ENCODE measurements at regions not wholly inside any gene's neighbourhood (a gene's known extent, or its start where the extent isn't known, plus 50 kb on each side); places are given as distances from the start of the nearest gene placed in this dataset.

DNA sequence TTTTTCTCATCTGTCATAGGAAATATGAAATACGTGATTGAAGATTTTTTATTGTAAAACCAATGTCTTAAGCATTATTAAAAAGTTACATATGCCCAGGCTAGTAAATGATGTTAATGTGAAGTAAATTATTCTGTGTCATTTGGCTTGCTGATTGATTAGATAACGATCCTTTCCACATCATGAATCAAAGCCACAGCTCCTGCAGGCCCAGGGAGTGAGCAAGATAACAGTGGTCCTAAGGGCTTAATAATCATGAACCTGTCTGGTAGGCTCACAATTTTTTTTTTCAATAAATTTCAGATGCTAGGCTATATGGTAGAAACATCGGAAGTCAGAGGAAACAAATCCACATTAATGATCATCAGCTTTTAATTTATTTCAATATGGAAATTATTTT, 269.0 kb upstream of the SLC10A2 start:
- no peak overlapping the region for H3K4me3 ChIP-seq (IDR thresholded peaks at IDR 0.05; ENCODE audit: insufficient read depth, low read depth, low read length)
- H2AFZ ChIP-seq (ENCODE audit: low read depth), result no peak overlapping the region
- H3K4me1 ChIP-seq (ENCODE audit: low read depth, poor library complexity, severe bottlenecking), result no peaks in the 10 kb centered on the region
- no peaks in the 10 kb centered on the region for H3K27me3 ChIP-seq (ENCODE audit: insufficient read depth, low read depth)
- H3K27ac ChIP-seq, result no peak overlapping the region
- TF ChIP-seq CTCF (conservative IDR thresholded peaks at IDR 0.05; ENCODE audit: low read depth, low read length), result no peak
- H3K79me2 ChIP-seq (ENCODE audit: insufficient read depth, low read depth), result no peaks in the 10 kb centered on the region
- H4K20me1 ChIP-seq (ENCODE audit: insufficient read depth), result no peaks in the 10 kb centered on the region
- H3K9ac ChIP-seq, result no peak overlapping the region
- no peaks in the 10 kb centered on the region for H3K36me3 ChIP-seq (ENCODE audit: insufficient read depth)
- H3K4me2 ChIP-seq, result no peak overlapping the region

- Histone ChIP-seq H3K27ac (no peak overlapping the region), H4K20me1 (ENCODE audit: insufficient read depth) (no peaks in the 10 kb centered on the region), H3K79me2 (ENCODE audit: insufficient read depth, low read depth) (no peaks in the 10 kb centered on the region), H3K4me3 (IDR thresholded peaks at IDR 0.05; ENCODE audit: insufficient read depth, low read depth, low read length) (no peak overlapping the region), H3K27me3 (ENCODE audit: insufficient read depth, low read depth) (no peaks in the 10 kb centered on the region), H3K4me2 (no peak overlapping the region), H3K9ac (no peak overlapping the region), H2AFZ (ENCODE audit: low read depth) (no peak overlapping the region), H3K36me3 (ENCODE audit: insufficient read depth) (no peaks in the 10 kb centered on the region), H3K4me1 (ENCODE audit: low read depth, poor library complexity, severe bottlenecking) (no peaks in the 10 kb centered on the region)
- no peak for TF ChIP-seq CTCF (conservative IDR thresholded peaks at IDR 0.05; ENCODE audit: low read depth, low read length)
Measured at GRCh38 chr13:103331924-103332323, 265.7 kb upstream of the SLC10A2 start.

- no peaks in the 10 kb centered on the region for H3K36me3 ChIP-seq (ENCODE audit: insufficient read depth)
- no peaks in the 10 kb centered on the region for H3K27me3 ChIP-seq (ENCODE audit: insufficient read depth, low read depth)
- H2AFZ ChIP-seq (ENCODE audit: low read depth), result no peak overlapping the region
- H3K27ac ChIP-seq, result no peak overlapping the region
- H3K4me1 ChIP-seq (ENCODE audit: low read depth, poor library complexity, severe bottlenecking), result no peaks in the 10 kb centered on the region
- no peak overlapping the region for H3K4me2 ChIP-seq
- TF ChIP-seq CTCF (conservative IDR thresholded peaks at IDR 0.05; ENCODE audit: low read depth, low read length), result no peak
- H3K79me2 ChIP-seq (ENCODE audit: insufficient read depth, low read depth), result no peaks in the 10 kb centered on the region
- no peak overlapping the region for H3K9ac ChIP-seq
- H3K4me3 ChIP-seq (IDR thresholded peaks at IDR 0.05; ENCODE audit: insufficient read depth, low read depth, low read length), result no peak overlapping the region
- H4K20me1 ChIP-seq (ENCODE audit: insufficient read depth), result no peaks in the 10 kb centered on the region
Measured at GRCh38 chr13:103328899-103329298, 262.7 kb upstream of the SLC10A2 start.

DNA sequence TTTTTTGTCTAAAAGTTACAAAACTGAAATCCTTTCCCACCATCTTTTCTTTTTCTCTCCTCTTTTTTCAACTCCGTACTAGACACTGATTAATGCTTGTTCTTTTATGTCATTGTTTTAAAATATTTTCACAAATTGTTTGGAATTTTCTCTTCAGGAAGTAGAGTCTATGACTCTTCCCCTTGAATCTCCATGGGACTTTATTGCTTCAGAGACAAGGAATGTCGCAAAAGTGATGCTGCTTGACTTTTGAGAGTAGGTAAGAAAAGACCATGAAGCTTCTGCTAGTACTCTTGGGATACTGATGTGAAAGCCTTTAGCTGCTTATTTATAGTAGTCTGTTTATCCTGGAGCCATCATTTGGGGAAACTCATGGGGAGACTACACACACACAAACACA, 260.1 kb upstream of the SLC10A2 start:
- no peak overlapping the region for H3K9ac ChIP-seq
- H3K4me2 ChIP-seq, result no peak overlapping the region
- H3K4me1 ChIP-seq (ENCODE audit: low read depth, poor library complexity, severe bottlenecking), result no peaks in the 10 kb centered on the region
- H3K4me3 ChIP-seq (IDR thresholded peaks at IDR 0.05; ENCODE audit: insufficient read depth, low read depth, low read length), result no peak overlapping the region
- H2AFZ ChIP-seq (ENCODE audit: low read depth), result no peak overlapping the region
- no peak for TF ChIP-seq CTCF (conservative IDR thresholded peaks at IDR 0.05; ENCODE audit: low read depth, low read length)
- H4K20me1 ChIP-seq (ENCODE audit: insufficient read depth), result no peaks in the 10 kb centered on the region
- no peaks in the 10 kb centered on the region for H3K36me3 ChIP-seq (ENCODE audit: insufficient read depth)
- no peak overlapping the region for H3K27ac ChIP-seq
- H3K79me2 ChIP-seq (ENCODE audit: insufficient read depth, low read depth), result no peaks in the 10 kb centered on the region
- H3K27me3 ChIP-seq (ENCODE audit: insufficient read depth, low read depth), result no peaks in the 10 kb centered on the region

DNA sequence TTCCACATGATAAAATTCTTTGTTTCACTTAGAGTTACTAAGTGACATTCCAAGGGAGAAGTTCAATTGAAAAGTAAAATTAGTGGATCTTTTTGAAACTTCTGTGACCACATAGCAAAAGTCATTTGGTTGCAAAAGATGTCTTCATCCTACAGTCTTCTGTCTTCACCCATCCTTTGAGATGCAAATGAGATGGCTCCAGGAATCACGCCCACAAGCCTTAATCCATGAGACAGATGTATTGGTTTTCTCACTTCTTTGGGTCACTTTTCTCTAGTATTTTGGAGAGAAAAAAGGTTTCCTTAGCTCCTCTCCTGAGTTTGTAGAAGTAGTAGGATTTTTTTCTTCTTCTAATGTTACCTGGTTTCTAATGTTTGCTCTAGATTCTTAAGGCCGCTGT, 259.5 kb upstream of the SLC10A2 start:
- no peaks in the 10 kb centered on the region for H3K4me1 ChIP-seq (ENCODE audit: low read depth, poor library complexity, severe bottlenecking)
- H2AFZ ChIP-seq (ENCODE audit: low read depth), result no peak overlapping the region
- H4K20me1 ChIP-seq (ENCODE audit: insufficient read depth), result no peaks in the 10 kb centered on the region
- H3K9ac ChIP-seq, result no peak overlapping the region
- no peak overlapping the region for H3K4me2 ChIP-seq
- H3K4me3 ChIP-seq (IDR thresholded peaks at IDR 0.05; ENCODE audit: insufficient read depth, low read depth, low read length), result no peak overlapping the region
- TF ChIP-seq CTCF (conservative IDR thresholded peaks at IDR 0.05; ENCODE audit: low read depth, low read length), result no peak
- H3K79me2 ChIP-seq (ENCODE audit: insufficient read depth, low read depth), result no peaks in the 10 kb centered on the region
- no peaks in the 10 kb centered on the region for H3K27me3 ChIP-seq (ENCODE audit: insufficient read depth, low read depth)
- H3K36me3 ChIP-seq (ENCODE audit: insufficient read depth), result no peaks in the 10 kb centered on the region
- no peak overlapping the region for H3K27ac ChIP-seq

All from KMS-11 (cell line).